Breast epithelium (tissue), 3 donors: ENCODE measurements at regions not wholly inside any gene's neighbourhood (a gene's known extent, or its start where the extent isn't known, plus 50 kb on each side); places are given as distances from the start of the nearest gene placed in this dataset.

Source experiments
- POLR2A ChIP-seq: fragments of 450-650 bp; IDR thresholded peaks from one replicate; pipeline ENCODE4 v1.6.1; 2016; ENCODE audit warnings: antibody characterized with exemption, mild to moderate bottlenecking, moderate library complexity
- POLR2AphosphoS5 ChIP-seq, 3 donors: sonication (generic); formaldehyde crosslinking; IDR thresholded peaks; one replicate each; pipeline ENCODE4 v1.6.1; 2017; ENCODE audit warnings: antibody characterized with exemption in 3 of 3
- TF ChIP-seq, protein P1 (sequence below), 3 donors: fragments of 450-650 bp; IDR thresholded peaks; one replicate each; pipeline ENCODE4 v1.5.1; 2016 to 2017; ENCODE audit warnings: antibody characterized with exemption in 3 of 3, mild to moderate bottlenecking in 3 of 3, moderate library complexity in 3 of 3

DNA sequence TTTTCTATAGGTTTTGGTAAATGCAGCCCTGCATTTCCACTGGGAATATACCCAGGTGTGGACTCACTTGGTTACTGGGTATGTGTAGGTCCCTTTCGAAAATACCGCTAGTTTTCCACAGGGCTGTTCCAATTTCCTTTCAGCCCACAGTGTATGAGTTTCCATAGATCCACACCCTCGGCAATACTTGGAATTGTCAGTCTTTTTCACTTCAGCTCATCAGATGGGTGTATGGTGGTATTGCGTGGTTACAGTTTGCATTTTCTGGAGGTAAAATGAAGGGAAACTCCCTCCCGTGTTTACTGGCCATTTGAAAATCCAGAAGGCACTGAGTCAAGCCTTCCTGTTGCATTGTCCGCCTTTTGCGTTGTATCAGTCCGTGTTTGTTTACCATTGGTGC lies 453.6 kb downstream of the CDH26 start:
- TF ChIP-seq POLR2AphosphoS5 (IDR thresholded peaks at IDR 0.05) (no peak), POLR2A (no peak)
- TF ChIP-seq, protein P1, sequence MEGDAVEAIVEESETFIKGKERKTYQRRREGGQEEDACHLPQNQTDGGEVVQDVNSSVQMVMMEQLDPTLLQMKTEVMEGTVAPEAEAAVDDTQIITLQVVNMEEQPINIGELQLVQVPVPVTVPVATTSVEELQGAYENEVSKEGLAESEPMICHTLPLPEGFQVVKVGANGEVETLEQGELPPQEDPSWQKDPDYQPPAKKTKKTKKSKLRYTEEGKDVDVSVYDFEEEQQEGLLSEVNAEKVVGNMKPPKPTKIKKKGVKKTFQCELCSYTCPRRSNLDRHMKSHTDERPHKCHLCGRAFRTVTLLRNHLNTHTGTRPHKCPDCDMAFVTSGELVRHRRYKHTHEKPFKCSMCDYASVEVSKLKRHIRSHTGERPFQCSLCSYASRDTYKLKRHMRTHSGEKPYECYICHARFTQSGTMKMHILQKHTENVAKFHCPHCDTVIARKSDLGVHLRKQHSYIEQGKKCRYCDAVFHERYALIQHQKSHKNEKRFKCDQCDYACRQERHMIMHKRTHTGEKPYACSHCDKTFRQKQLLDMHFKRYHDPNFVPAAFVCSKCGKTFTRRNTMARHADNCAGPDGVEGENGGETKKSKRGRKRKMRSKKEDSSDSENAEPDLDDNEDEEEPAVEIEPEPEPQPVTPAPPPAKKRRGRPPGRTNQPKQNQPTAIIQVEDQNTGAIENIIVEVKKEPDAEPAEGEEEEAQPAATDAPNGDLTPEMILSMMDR (IDR thresholded peaks at IDR 0.05): no peak
